ENCODE measurements at regions not wholly inside any gene's neighbourhood (a gene's known extent, or its start where the extent isn't known, plus 50 kb on each side); places are given as distances from the start of the nearest gene placed in this dataset.
"Not testable (repeated sequence)": the region's sequence is repeated elsewhere in the genome, so short reads cannot be mapped to it uniquely, and the experiment has no call there.

GRCh38 chr18:21972281-21972680 is 197.1 kb upstream of the GATA6 start:
- Histone ChIP-seq H3K4me3 (ENCODE audit: insufficient read depth, low read length, poor library complexity, severe bottlenecking) (no peak overlapping the region), H3F3A (ENCODE audit: insufficient read depth) (no peaks in the 10 kb centered on the region), H3K36me3 (ENCODE audit: low read length) (no peaks in the 10 kb centered on the region), H2AFZ (ENCODE audit: low read depth, low read length, severe bottlenecking) (no peak overlapping the region), H3K9me2 (replicated peaks; ENCODE audit: insufficient read depth, low read length) (no peaks in the 10 kb centered on the region), H3K79me2 (ENCODE audit: insufficient read depth, low read length) (no peaks in the 10 kb centered on the region), H3K27me3 (ENCODE audit: low read length) (0 out of 2 replicates have a peak, but pooled peaks cover 3% of the 10 kb centered on the region), H4K20me1 (ENCODE audit: low read depth, low read length) (no peaks in the 10 kb centered on the region), H3K27ac (ENCODE audit: low read depth, low read length) (no peak overlapping the region), H3K9me3 (ENCODE audit: insufficient read depth, low read length) (no peaks in the 10 kb centered on the region), H3K9ac (ENCODE audit: low read length) (no peak overlapping the region), H3K4me2 (ENCODE audit: low read depth, low read length, poor library complexity, severe bottlenecking) (no peak overlapping the region)
- TF ChIP-seq EZH2phosphoT487 (conservative IDR thresholded peaks at IDR 0.05; ENCODE audit: low read length) (no peak), CTCF (IDR thresholded peaks at IDR 0.05; ENCODE audit: insufficient read depth, low read length, poor library complexity, severe bottlenecking) (no peak)

GRCh38 chr18:21975954-21976353 is 193.4 kb upstream of the GATA6 start:
- not testable (repeated sequence) for H3K27ac ChIP-seq (ENCODE audit: low read depth, low read length); H3K4me2 ChIP-seq (ENCODE audit: low read depth, low read length, poor library complexity, severe bottlenecking); H3K9me2 ChIP-seq (replicated peaks; ENCODE audit: insufficient read depth, low read length); H3F3A ChIP-seq (ENCODE audit: insufficient read depth); H3K4me3 ChIP-seq (ENCODE audit: insufficient read depth, low read length, poor library complexity, severe bottlenecking); H3K9me3 ChIP-seq (ENCODE audit: insufficient read depth, low read length); H3K9ac ChIP-seq (ENCODE audit: low read length); H3K79me2 ChIP-seq (ENCODE audit: insufficient read depth, low read length); H4K20me1 ChIP-seq (ENCODE audit: low read depth, low read length); H3K36me3 ChIP-seq (ENCODE audit: low read length); H3K27me3 ChIP-seq (ENCODE audit: low read length); H2AFZ ChIP-seq (ENCODE audit: low read depth, low read length, severe bottlenecking)

GRCh38 chr18:21978546-21979170 is 190.7 kb upstream of the GATA6 start:
- H3K4me3 ChIP-seq (ENCODE audit: insufficient read depth, low read length, poor library complexity, severe bottlenecking), result no peak overlapping the region
- H2AFZ ChIP-seq (ENCODE audit: low read depth, low read length, severe bottlenecking), result no peak overlapping the region
- no peaks in the 10 kb centered on the region for H3K79me2 ChIP-seq (ENCODE audit: insufficient read depth, low read length)
- H3F3A ChIP-seq (ENCODE audit: insufficient read depth), result no peaks in the 10 kb centered on the region
- H3K9ac ChIP-seq (ENCODE audit: low read length), result no peak overlapping the region
- H4K20me1 ChIP-seq (ENCODE audit: low read depth, low read length), result no peaks in the 10 kb centered on the region
- no peaks in the 10 kb centered on the region for H3K27me3 ChIP-seq (ENCODE audit: low read length)
- TF ChIP-seq EZH2phosphoT487 (conservative IDR thresholded peaks at IDR 0.05; ENCODE audit: low read length) (no peak), CTCF (IDR thresholded peaks at IDR 0.05; ENCODE audit: insufficient read depth, low read length, poor library complexity, severe bottlenecking) (no peak)
- H3K4me2 ChIP-seq (ENCODE audit: low read depth, low read length, poor library complexity, severe bottlenecking), result no peak overlapping the region
- H3K9me3 ChIP-seq (ENCODE audit: insufficient read depth, low read length), result no peaks in the 10 kb centered on the region
- no peaks in the 10 kb centered on the region for H3K36me3 ChIP-seq (ENCODE audit: low read length)
- no peaks in the 10 kb centered on the region for H3K9me2 ChIP-seq (replicated peaks; ENCODE audit: insufficient read depth, low read length)
- H3K27ac ChIP-seq (ENCODE audit: low read depth, low read length), result no peak overlapping the region

- H3F3A ChIP-seq (ENCODE audit: insufficient read depth), result no peaks in the 10 kb centered on the region
- no peak overlapping the region for H3K4me3 ChIP-seq (ENCODE audit: insufficient read depth, low read length, poor library complexity, severe bottlenecking)
- no peaks in the 10 kb centered on the region for H3K79me2 ChIP-seq (ENCODE audit: insufficient read depth, low read length)
- H3K36me3 ChIP-seq (ENCODE audit: low read length), result no peaks in the 10 kb centered on the region
- H3K9me2 ChIP-seq (replicated peaks; ENCODE audit: insufficient read depth, low read length), result no peaks in the 10 kb centered on the region
- no peak overlapping the region for H3K9ac ChIP-seq (ENCODE audit: low read length)
- no peaks in the 10 kb centered on the region for H4K20me1 ChIP-seq (ENCODE audit: low read depth, low read length)
- no peak overlapping the region for H3K27ac ChIP-seq (ENCODE audit: low read depth, low read length)
- no peaks in the 10 kb centered on the region for H3K9me3 ChIP-seq (ENCODE audit: insufficient read depth, low read length)
- no peak overlapping the region for H3K4me2 ChIP-seq (ENCODE audit: low read depth, low read length, poor library complexity, severe bottlenecking)
- H3K27me3 ChIP-seq (ENCODE audit: low read length), result no peaks in the 10 kb centered on the region
- H2AFZ ChIP-seq (ENCODE audit: low read depth, low read length, severe bottlenecking), result no peak overlapping the region
- no peak for TF ChIP-seq EZH2phosphoT487 (conservative IDR thresholded peaks at IDR 0.05; ENCODE audit: low read length)
- TF ChIP-seq CTCF (IDR thresholded peaks at IDR 0.05; ENCODE audit: insufficient read depth, low read length, poor library complexity, severe bottlenecking), result no peak
Measured at GRCh38 chr18:21979171-21979560, 190.2 kb upstream of the GATA6 start.
